Fibroblast of lung (primary cell): ENCODE measurements at regions not wholly inside any gene's neighbourhood (a gene's known extent, or its start where the extent isn't known, plus 50 kb on each side); places are given as distances from the start of the nearest gene placed in this dataset.

Experiments
- EZH2 ChIP-seq: IDR thresholded peaks from 2 replicates; pipeline ENCODE4 v1.5.1; 2012; ENCODE audit warnings: low read length, control low read depth, mild to moderate bottlenecking; ENCODE audit errors: missing control alignments
- TF ChIP-seq, protein P1 (sequence below), 2 donors: IDR thresholded peaks in 1 of 2; conservative IDR thresholded peaks in 1 of 2; 1 replicate in 1 of 2; 2 replicates in 1 of 2; pipeline ENCODE4 v1.5.1; 2011 to 2012; ENCODE audit warnings: low read length in 2 of 2, control low read depth in 1 of 2, inconsistent platforms in 1 of 2, low read depth in 1 of 2, mild to moderate bottlenecking in 1 of 2

DNA sequence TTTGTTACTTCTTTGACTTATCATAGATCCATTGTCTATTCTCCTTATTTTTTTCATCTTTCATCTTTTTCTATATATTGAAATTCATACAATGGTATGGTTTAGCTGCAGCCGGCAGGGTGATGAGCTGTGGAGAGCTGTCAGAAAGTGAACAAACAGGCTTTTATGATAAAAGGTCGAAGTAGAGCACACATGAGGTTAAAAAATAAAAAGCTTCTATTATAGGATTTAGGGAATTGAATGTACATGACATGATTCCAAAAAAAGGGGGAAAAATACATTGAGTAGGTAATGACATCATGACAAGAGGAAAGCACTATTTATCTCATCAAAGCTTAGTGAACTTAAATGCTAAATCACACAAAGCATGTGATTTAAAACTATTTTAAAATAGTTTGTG, 884.8 kb downstream of the METTL15 start:
- TF ChIP-seq, protein P1, sequence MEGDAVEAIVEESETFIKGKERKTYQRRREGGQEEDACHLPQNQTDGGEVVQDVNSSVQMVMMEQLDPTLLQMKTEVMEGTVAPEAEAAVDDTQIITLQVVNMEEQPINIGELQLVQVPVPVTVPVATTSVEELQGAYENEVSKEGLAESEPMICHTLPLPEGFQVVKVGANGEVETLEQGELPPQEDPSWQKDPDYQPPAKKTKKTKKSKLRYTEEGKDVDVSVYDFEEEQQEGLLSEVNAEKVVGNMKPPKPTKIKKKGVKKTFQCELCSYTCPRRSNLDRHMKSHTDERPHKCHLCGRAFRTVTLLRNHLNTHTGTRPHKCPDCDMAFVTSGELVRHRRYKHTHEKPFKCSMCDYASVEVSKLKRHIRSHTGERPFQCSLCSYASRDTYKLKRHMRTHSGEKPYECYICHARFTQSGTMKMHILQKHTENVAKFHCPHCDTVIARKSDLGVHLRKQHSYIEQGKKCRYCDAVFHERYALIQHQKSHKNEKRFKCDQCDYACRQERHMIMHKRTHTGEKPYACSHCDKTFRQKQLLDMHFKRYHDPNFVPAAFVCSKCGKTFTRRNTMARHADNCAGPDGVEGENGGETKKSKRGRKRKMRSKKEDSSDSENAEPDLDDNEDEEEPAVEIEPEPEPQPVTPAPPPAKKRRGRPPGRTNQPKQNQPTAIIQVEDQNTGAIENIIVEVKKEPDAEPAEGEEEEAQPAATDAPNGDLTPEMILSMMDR (conservative IDR thresholded peaks at IDR 0.05 in 1 of 2, IDR thresholded peaks at IDR 0.05 in 1 of 2; ENCODE audit: low read depth in 1 of 2, low read length in 2 of 2), result no peak
- no peak for TF ChIP-seq EZH2
